K562 (cell line): ENCODE measurements at regions not wholly inside any gene's neighbourhood (a gene's known extent, or its start where the extent isn't known, plus 50 kb on each side); places are given as distances from the start of the nearest gene placed in this dataset.

Source experiments
- ATAC-seq: fragments of 200-7000 bp; cut with Tn5 transposase; 3 replicates; pipeline ENCODE4 v1.9.1; 2020; ENCODE audit warnings: moderate library complexity
- BruUV-seq: library from RNA; stranded (reverse); fragments of 400-500 nt; replicated peaks from 2 replicates; lab custom pipeline; 2021; lab: Mats Ljungman, UMichigan
- CTCF ChIA-PET: fragments of 300-600 bp; formaldehyde crosslinking; extraction: SDS; loops from one replicate; lab custom pipeline; 2021; ENCODE audit warnings: low intra/inter-chr PET ratio; lab: Yijun Ruan, JAX
- POLR2A ChIA-PET: fragments of 300-600, 350-650 bp; sonication (Branson Sonifier 250); formaldehyde crosslinking; extraction: SDS; loops from one replicate; lab custom pipeline; 2021; ENCODE audit warnings: antibody characterized with exemption, inconsistent platforms; lab: Yijun Ruan, JAX
- DNase-seq, 4 experiments: peaks; one replicate each; pipeline versions ENCODE4 v3.0.0 to v3.0.0-alpha.2; 2011 to 2018; ENCODE audit warnings: low spot score in 3 of 4, mixed read lengths in 3 of 4; ENCODE audit errors: extremely low read depth in 1 of 4
- FAIRE-seq: peaks from 2 replicates; lab custom pipeline; 2011; peaks lifted over from hg19 to GRCh38; lab: Jason Lieb, UNC
- H2AFZ ChIP-seq: 2 replicates; pipeline ENCODE4 v1.6.0; 2011; ENCODE audit warnings: low read depth, low read length, control low read depth, inconsistent platforms
- H3K27ac ChIP-seq: fragments of 200-600 bp; 3 replicates; pipeline ENCODE4 v1.8.0; 2011; ENCODE audit warnings: low read depth, mild to moderate bottlenecking, control low read depth, inconsistent platforms, low read length, moderate library complexity, mixed read lengths; ENCODE audit errors: extremely low read depth
- H3K27me3 ChIP-seq, 2 experiments: fragments of 300-600 bp in 1 of 2; 2 replicates in 1 of 2; 3 replicates in 1 of 2; pipeline versions ENCODE4 v1.6.0 to v1.8.0; 2011; ENCODE audit warnings: inconsistent platforms in 2 of 2, low read length in 2 of 2, mild to moderate bottlenecking in 1 of 2, mixed read lengths in 1 of 2, moderate library complexity in 1 of 2; ENCODE audit not compliant: control insufficient read depth in 2 of 2, insufficient read depth in 2 of 2
- H3K36me3 ChIP-seq: fragments of 300-600 bp; 3 replicates; pipeline ENCODE4 v1.8.0; 2011; ENCODE audit warnings: mild to moderate bottlenecking, low read length, inconsistent platforms; ENCODE audit not compliant: control insufficient read depth, insufficient read depth
- H3K4me1 ChIP-seq, 2 experiments: fragments of 200-600 bp in 1 of 2; replicated peaks in 1 of 2; 2 replicates in 1 of 2; 3 replicates in 1 of 2; pipeline versions ENCODE4 v1.5.1 to v1.8.0; 2011; ENCODE audit warnings: inconsistent platforms in 2 of 2, low read length in 2 of 2, mild to moderate bottlenecking in 1 of 2, mixed read lengths in 1 of 2, moderate library complexity in 1 of 2; ENCODE audit not compliant: control insufficient read depth in 2 of 2, insufficient read depth in 2 of 2
- H3K4me2 ChIP-seq: 2 replicates; pipeline ENCODE4 v1.6.1; 2011; ENCODE audit warnings: low read length, control low read depth, inconsistent platforms, mixed read lengths; ENCODE audit not compliant: insufficient read depth
- H3K4me3 ChIP-seq: fragments of 200-600 bp; sonication (generic), shearing (Covaris generic); 2 replicates; pipeline ENCODE4 v1.5.1; 2016; ENCODE audit warnings: control low read depth, inconsistent platforms
- H3K79me2 ChIP-seq: fragments of 200-600 bp; 3 replicates; pipeline ENCODE4 v1.8.0; 2011; ENCODE audit warnings: low read length, inconsistent platforms; ENCODE audit not compliant: control insufficient read depth, insufficient read depth
- H3K9ac ChIP-seq, 2 experiments: 2 replicates each; pipeline versions ENCODE4 v1.6.0 to v1.6.1; 2011; ENCODE audit warnings: low read depth in 2 of 2, low read length in 2 of 2, control low read depth in 1 of 2, inconsistent platforms in 1 of 2, mild to moderate bottlenecking in 1 of 2, mixed read lengths in 1 of 2; ENCODE audit not compliant: insufficient read depth in 1 of 2
- H3K9me1 ChIP-seq: one replicate; pipeline ENCODE4 v1.6.0; 2011; ENCODE audit warnings: inconsistent platforms, mild to moderate bottlenecking, low read length, moderate library complexity; ENCODE audit not compliant: control insufficient read depth, insufficient read depth
- H3K9me3 ChIP-seq: replicated peaks from 2 replicates; pipeline ENCODE4 v1.5.1; 2011; ENCODE audit warnings: low read depth, low read length, inconsistent platforms; ENCODE audit not compliant: control insufficient read depth, insufficient read depth
- H4K20me1 ChIP-seq: replicated peaks from 2 replicates; pipeline ENCODE4 v1.6.1; 2011; ENCODE audit warnings: low read length, inconsistent platforms, mixed read lengths; ENCODE audit not compliant: control insufficient read depth, insufficient read depth
- E2F3 ChIP-seq: fragments of 250-450 bp; sonication (Bioruptor Pico); IDR thresholded peaks from 2 replicates; pipeline ENCODE4 v1.4.0; 2020; ENCODE audit warnings: mild to moderate bottlenecking
- FOXA1 ChIP-seq: fragments of 450-650 bp; IDR thresholded peaks from 2 replicates; pipeline ENCODE4 v1.6.1; 2016; ENCODE audit warnings: mild to moderate bottlenecking, borderline replicate concordance
- HNRNPK ChIP-seq: fragments of 200-400 bp; formaldehyde crosslinking; IDR thresholded peaks from one replicate; pipeline ENCODE4 v1.6.1; 2018; ENCODE audit warnings: mild to moderate bottlenecking, low read depth, low read length; ENCODE audit not compliant: poor library complexity, severe bottlenecking
- PTRF ChIP-seq: fragments of 450-650 bp; IDR thresholded peaks from 2 replicates; pipeline ENCODE4 v1.6.1; 2016; ENCODE audit warnings: mild to moderate bottlenecking, missing genetic modification characterization, missing compliant biosample characterization
- SNIP1 ChIP-seq: fragments of 450-650 bp; IDR thresholded peaks from 2 replicates; pipeline ENCODE4 v1.7.1; 2017; ENCODE audit warnings: low read depth, mild to moderate bottlenecking
- YBX1 ChIP-seq: fragments of 450-650 bp; IDR thresholded peaks from 2 replicates; pipeline ENCODE4 v1.7.1; 2016; ENCODE audit warnings: mild to moderate bottlenecking
- ZBTB11 ChIP-seq, 3 experiments: fragments of 200-800 bp in 1 of 3; fragments of 250-450 bp in 1 of 3; fragments of 450-650 bp in 1 of 3; sonication (Bioruptor Pico) in 1 of 3; sonication (Bioruptor generic) in 1 of 3; formaldehyde crosslinking in 1 of 3; IDR thresholded peaks; 2 replicates each; pipeline versions ENCODE4 v1.6.1 to v1.8.0; 2016 to 2022; ENCODE audit warnings: mild to moderate bottlenecking in 2 of 3, missing genetic modification characterization in 2 of 3, missing compliant biosample characterization in 1 of 3, moderate library complexity in 1 of 3
- ZKSCAN3 ChIP-seq: fragments of 250-450 bp; sonication (Bioruptor Pico); IDR thresholded peaks from 2 replicates; pipeline ENCODE4 v1.4.0; 2020
- ZNF398 ChIP-seq: fragments of 250-450 bp; sonication (Bioruptor Pico); IDR thresholded peaks from 2 replicates; pipeline ENCODE4 v1.8.0; 2021; ENCODE audit warnings: moderate library complexity, mild to moderate bottlenecking, inconsistent platforms
- WGBS: fragments of 100-300 bp; shearing (Covaris generic); methylation state at CpG from one replicate; pipeline ENCODE4 v1.1.6; 2016; ENCODE audit warnings: low coverage, mixed read lengths; ENCODE audit not compliant: insufficient coverage; ENCODE audit errors: missing lambda C conversion rate; 5-methylcytosine and 5-hydroxymethylcytosine counted together
- in situ Hi-C: fragments of 300-500 bp; cut with MboI; formaldehyde crosslinking; loops from 4 replicates; pipeline ENCODE4 v1.15.0; 2018; ENCODE audit warnings: inconsistent platforms, mixed read lengths
- intact Hi-C: fragments of 100-400 bp; cut with micrococcal nuclease; formaldehyde crosslinking; loops from 2 replicates; pipeline ENCODE4 v1.14.2; 2022
- TF ChIP-seq, protein P1 (sequence below): sonication (generic); formaldehyde crosslinking; IDR thresholded peaks from 2 replicates; pipeline ENCODE4 v1.8.0; 2022; ENCODE audit warnings: mild to moderate bottlenecking, low read depth, missing genetic modification reagents

DNA sequence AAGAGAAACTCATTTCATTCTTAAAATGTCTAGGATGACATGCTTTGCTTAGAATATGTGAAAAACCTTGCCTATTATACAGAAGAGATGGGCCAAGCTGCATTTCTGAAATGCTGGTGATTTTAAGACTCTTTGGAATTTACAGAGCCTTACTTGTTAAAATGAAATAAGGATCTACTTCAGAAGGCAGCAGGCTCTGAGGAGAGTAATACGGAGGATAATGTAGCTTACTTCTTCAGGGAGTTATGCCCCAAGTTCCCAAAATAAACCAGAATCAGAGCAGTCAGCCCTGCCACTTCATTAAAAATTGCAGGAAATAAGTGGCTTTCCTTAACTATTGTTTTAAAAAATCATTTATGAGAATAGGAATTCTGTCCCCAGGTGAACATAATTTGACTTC is 1000.3 kb upstream of the RAG2 start:
- no peaks in the 10 kb centered on the region for H3K4me1 ChIP-seq
- no peaks in the 10 kb centered on the region for H3K9me3 ChIP-seq
- BruUV-seq, result no TSS peak
- no peak overlapping the region for H3K9ac ChIP-seq
- no peak for FAIRE-seq
- no peak overlapping the region for H3K4me2 ChIP-seq
- intact Hi-C loops, result no loop called here
- H2AFZ ChIP-seq, result no peak overlapping the region
- H3K27me3 ChIP-seq, result no peaks in the 10 kb centered on the region
- no peaks in the 10 kb centered on the region for H4K20me1 ChIP-seq
- DNase-seq, result no peak
- ChIA-PET CTCF (no interaction called here), POLR2A (no interaction called here)
- H3K79me2 ChIP-seq, result no peaks in the 10 kb centered on the region
- 0% methylated on average over 1 of the region's 1 CpG for WGBS
- TF ChIP-seq PTRF, result no peak
- no peak overlapping the region for H3K4me3 ChIP-seq
- no peak overlapping the region for H3K27ac ChIP-seq
- ATAC-seq, result no peak
- no peaks in the 10 kb centered on the region for H3K9me1 ChIP-seq
- in situ Hi-C loops, result no loop called here
- no peaks in the 10 kb centered on the region for H3K36me3 ChIP-seq

GRCh38 chr11:37597776-37598175 is 999.7 kb upstream of the RAG2 start:
- DNase-seq (no peak), FAIRE-seq (no peak), ATAC-seq (no peak)
- H3K9me3 ChIP-seq, result no peaks in the 10 kb centered on the region
- no peak overlapping the region for H3K4me2 ChIP-seq
- intact Hi-C loops, result no loop called here
- H3K4me3 ChIP-seq, result no peak overlapping the region
- H3K9ac ChIP-seq, result no peak overlapping the region
- POLR2A ChIA-PET, result no interaction called here
- H3K79me2 ChIP-seq, result no peaks in the 10 kb centered on the region
- H3K27ac ChIP-seq, result no peak overlapping the region
- H3K27me3 ChIP-seq, result no peaks in the 10 kb centered on the region
- CTCF ChIA-PET, result no interaction called here
- no TSS peak for BruUV-seq
- H4K20me1 ChIP-seq, result no peaks in the 10 kb centered on the region
- no peaks in the 10 kb centered on the region for H3K4me1 ChIP-seq
- H2AFZ ChIP-seq, result no peak overlapping the region
- H3K9me1 ChIP-seq, result no peaks in the 10 kb centered on the region
- H3K36me3 ChIP-seq, result no peaks in the 10 kb centered on the region
- WGBS, result 3% methylated on average over 2 of the region's 2 CpGs
- in situ Hi-C loops, result no loop called here
- TF ChIP-seq ZNF398 (CRISPR knock-in tag) (no peak), HNRNPK (no peak), ZKSCAN3 (CRISPR knock-in tag) (no peak), FOXA1 (no peak), E2F3 (CRISPR knock-in tag) (no peak), YBX1 (no peak), SNIP1 (no peak), ZBTB11 (CRISPR knock-in tag; IDR thresholded peaks at IDR 0.05) (no peak)
- TF ChIP-seq, protein P1, sequence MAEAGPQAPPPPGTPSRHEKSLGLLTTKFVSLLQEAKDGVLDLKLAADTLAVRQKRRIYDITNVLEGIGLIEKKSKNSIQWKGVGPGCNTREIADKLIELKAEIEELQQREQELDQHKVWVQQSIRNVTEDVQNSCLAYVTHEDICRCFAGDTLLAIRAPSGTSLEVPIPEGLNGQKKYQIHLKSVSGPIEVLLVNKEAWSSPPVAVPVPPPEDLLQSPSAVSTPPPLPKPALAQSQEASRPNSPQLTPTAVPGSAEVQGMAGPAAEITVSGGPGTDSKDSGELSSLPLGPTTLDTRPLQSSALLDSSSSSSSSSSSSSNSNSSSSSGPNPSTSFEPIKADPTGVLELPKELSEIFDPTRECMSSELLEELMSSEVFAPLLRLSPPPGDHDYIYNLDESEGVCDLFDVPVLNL (CRISPR knock-in tag), result no peak
